ENCODE measurements at regions not wholly inside any gene's neighbourhood (a gene's known extent, or its start where the extent isn't known, plus 50 kb on each side); places are given as distances from the start of the nearest gene placed in this dataset.
"Not testable (repeated sequence)": the region's sequence is repeated elsewhere in the genome, so short reads cannot be mapped to it uniquely, and the experiment has no call there.

GRCh38 chr10:42988517-42989395 is 88.1 kb upstream of the RET start:
- DNase-seq, result no peak

DNA sequence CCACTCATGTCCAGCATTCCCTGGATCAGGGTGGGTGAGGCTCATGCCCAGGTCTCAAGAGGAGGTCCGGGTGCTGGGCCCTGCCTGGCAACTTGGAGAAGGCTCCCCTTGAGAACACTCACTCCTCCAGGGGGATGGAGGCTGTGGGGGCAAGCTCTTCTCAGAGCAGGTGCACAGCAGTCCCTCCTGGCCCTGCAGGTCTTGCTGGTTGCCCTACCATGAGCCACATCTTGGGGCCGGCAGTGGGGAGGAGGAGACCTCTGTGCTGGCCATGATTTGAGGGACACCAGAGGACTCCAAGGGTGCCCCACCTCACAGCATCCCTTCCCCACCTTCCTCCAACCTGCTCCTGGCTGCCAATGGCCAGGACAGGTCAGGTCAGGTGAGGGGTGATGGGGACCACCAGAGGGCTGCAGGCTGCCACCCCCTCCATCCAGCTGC is 87.4 kb upstream of the RET start:
- DNase-seq, result no peak

- no peak for DNase-seq
Observed at GRCh38 chr10:42990016-42990720, 86.7 kb upstream of the RET start.

- DNase-seq, result no peak
Observed at GRCh38 chr10:42990721-42991441, 86.0 kb upstream of the RET start.

- no peak for DNase-seq
Observed at GRCh38 chr10:42991442-42992098, 85.3 kb upstream of the RET start.

DNA sequence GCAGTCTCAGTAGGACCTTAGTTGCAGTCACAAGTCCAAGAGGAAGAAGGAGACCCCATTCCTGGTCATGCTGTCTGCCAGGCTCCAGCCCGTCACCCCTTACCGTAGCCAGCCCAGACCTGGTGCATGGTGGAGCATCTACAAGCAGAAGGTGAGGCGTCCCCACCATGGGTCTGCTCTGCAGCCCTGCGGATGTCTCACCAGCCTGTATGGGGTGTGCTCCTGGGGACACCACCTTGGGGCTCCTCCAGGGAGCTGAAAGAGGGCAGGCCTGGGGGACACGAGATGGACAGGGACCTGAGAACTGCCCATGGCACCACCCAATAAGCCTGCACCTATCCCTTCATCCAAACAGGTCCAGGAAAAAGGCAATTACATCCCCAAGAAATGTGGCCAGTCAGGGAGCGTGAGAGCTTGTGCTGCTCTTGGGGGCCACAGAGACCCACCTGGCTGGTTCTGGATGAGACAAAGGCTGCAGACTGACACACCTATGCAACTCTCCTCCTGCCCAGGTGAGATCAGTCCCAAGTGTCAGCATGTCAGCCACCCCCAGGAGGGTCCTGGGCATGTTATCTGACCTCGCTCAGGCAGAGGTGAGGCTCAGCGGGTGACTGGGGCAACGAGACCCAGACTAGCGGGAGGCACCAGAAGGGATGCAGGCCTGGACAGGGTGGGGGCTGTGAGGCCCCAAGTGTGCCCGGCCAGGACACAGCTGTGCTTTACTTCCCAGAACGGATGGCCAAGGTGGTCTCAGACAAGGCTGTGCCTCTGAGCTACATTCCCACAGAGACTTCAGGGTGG is 84.5 kb upstream of the RET start:
- DNase-seq, result no peak

DNA sequence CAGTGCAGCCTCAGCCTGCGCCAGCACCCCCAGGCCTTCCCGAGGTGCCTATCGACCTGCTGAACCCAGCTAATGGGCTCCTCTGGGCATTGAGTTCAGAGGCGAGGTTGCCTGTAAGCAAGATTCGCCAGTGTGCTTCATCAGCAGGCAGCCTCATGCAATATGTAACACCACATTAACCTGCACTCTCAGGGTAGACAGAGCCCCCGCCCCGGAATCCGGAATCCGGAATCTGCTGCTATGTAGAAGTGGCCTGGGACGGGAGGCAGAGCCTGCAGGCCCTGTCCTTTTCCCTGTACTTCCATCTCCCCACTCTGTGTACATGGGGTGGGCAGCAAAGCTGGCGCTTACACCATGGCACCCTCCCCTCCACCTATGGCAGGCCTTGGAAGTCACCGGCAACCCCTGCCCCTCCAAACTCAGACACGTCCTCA is 83.9 kb upstream of the RET start:
- no peak for DNase-seq

DNA sequence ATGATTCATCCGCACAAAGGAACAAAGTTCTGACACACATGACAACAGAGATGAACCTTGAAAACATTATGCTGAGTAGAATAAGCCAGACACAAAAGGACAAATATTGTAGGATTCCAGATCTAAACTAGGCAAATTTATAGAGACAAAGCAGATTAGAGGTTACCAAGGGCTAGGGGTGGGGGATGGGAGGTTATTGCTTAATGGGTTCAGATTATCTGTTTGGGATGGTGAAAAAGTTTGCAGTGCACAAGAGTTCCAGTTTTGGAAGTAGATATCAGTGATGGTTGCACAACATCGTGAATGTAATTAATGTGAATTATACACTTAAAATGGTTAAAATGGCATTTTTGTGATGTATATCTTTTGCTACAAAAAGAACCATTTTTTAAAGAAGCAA is 82.0 kb upstream of the RET start:
- DNase-seq, result not testable (repeated sequence)

GRCh38 chr10:42995537-42995936 is 81.3 kb upstream of the RET start:
- no peak for DNase-seq

DNA sequence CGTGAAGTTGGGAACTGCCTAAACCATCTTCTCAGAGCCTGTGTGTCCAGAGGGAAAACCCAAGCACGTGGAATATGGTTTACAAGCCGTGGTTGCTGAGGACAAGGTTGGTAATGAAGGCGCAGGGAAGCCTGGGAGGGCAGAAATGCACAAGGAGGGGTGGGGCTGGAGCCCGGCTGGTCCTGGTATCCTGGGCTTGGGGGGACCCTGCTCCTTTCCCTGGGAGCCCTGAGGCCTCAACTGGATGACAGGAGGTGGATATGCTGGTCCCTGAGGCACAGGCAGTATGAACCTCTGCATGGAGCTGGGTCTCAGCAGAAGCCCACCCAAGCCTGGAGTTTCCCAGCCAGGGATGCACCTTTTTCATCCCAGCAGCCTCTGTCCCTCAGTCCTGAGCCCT is 80.3 kb upstream of the RET start:
- DNase-seq, result no peak

- no peak for DNase-seq
Observed at GRCh38 chr10:42997151-42997848, 79.6 kb upstream of the RET start.

- DNase-seq, result no peak
Observed at GRCh38 chr10:42997849-42998165, 79.1 kb upstream of the RET start.

- DNase-seq, result no peak
Observed at GRCh38 chr10:42998481-42999384, 78.1 kb upstream of the RET start.

DNA sequence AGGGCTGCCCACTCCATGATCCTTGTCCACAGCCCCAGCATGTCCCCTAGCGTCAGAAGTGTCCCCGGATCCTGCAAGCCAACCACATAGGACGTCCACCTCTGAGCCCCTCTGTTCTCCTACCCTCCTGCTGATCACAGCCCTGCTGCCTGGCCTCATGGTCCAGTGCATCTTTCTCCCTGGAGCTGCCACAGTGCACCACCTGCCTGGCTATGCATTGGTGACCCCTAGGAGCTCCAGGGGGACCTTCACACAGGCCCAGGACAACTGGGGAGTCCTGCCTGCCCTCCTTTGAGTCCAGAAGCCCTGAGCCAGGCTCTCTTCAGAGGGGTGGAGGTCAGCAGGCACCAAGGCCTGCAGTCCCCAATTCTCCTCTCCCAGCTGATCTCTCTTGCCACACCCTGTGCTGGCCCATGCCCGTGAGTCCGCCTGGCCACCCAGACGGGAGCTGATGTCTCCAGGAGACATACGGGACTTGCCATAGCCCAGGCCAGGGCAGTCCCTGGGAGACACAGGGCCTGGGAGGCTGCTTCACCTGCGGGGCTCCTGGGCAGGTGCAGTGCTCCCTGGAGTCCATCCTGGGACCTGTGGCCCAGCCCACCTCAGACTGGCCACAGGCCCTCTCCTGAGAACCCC is 77.4 kb upstream of the RET start:
- DNase-seq, result no peak

GRCh38 chr10:43000021-43000411 is 76.9 kb upstream of the RET start:
- DNase-seq, result no peak

DNA sequence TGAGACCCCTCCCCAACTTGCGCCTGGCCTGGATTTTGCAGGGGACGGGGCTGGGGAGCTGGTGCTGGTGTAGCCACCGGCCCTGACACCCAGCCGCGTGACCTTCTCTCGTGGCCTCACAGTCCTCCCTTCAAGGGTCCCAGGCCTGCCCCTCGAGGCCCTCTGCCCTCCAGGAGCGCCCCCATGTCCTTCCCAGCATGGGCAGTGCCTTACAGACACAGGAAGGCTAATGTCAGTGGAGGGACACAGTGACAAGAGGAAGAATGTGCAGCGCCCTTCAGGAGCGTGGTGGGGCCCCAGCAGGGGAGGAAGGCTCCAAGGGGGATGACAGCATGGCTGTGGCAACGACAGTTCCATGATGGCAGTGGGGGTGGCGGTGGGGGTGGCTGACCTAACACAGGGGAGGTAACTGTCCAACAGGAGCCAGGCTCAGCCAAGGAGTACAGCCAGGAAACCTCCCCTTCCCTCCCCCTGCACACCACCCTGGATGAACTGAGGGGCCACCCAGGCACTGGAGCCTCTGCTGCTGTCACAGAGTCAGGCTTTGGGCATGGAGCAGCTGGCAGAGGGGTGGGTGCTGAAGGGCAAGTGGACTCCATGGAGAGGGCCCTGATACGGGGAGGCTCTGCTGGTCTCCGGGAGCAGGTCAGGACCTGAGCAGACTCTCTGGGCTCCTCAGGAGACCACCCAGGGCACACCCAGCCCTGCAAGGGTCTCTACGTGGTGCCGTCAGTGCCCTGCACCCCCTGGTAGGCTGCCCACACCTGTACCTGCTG is 76.0 kb upstream of the RET start:
- DNase-seq, result no peak

DNA sequence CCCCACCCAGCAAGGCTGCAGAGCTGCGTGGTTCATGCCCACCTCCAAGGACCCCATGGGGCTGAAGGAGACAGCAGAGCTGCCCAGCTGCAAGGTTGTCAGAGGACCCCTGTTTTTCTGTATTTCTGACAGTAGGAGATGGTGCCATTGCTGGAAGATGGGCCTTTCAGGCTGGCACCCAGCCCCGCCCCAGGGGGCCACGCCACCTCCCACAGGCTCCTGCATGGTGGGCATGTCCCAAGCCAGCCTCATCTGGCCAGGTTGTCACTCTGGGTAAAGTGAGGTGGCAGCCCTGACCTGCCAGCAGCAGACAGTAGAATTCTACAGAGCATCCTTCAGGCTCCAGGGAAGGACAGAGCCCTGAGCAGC is 75.5 kb upstream of the RET start:
- no peak for DNase-seq

DNA sequence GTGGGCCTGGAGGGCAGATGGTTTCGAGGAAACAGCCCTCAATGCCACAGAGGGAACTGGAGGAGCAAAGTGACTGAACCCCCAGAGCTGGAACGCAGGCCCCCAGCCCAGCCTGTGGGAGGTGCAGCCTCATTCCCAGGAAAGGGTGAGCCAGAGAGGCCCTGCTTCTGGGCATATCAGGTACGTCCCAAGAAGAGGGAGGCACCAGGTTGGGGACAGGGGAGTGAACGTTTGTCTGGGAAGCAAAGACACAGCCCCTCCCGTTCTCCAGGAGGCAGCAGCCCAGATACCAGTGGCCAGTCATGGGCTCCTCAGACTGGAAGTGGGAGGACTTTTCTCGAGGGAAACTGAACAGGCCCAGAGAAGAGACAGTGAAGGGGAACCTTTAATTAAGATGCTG is 74.3 kb upstream of the RET start:
- no peak for DNase-seq

DNA sequence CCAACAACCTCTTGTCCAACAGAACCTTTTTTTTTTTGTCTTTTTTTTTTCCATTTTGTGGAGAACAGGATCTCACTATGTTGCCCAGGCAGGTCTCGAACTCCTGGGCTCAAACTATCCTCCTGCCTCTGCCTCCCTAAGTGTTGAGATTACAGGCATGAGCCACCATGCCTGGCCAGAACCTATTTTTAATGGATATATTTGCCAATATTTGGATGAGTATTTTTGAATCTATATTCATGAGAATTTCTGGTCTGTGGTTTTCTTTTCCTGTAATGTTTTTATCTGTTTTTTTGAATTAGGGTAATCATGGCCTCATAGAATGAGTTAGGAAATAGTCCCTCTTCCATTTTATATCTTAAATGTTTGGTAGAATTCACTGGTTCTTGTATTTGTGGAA is 70.4 kb upstream of the RET start:
- no peak for DNase-seq

All from CD4-positive, alpha-beta T cell treated with Interleukin-10 for 1 hour (primary cell).